ENCODE measurements at regions not wholly inside any gene's neighbourhood (a gene's known extent, or its start where the extent isn't known, plus 50 kb on each side); places are given as distances from the start of the nearest gene placed in this dataset.

GRCh38 chr15:47338771-47339170, 378.5 kb upstream of the SEMA6D start:
- TF ChIP-seq CTCF (IDR thresholded peaks at IDR 0.05; ENCODE audit: insufficient read depth, low read length, poor library complexity, severe bottlenecking) (no peak), EZH2phosphoT487 (conservative IDR thresholded peaks at IDR 0.05; ENCODE audit: low read length) (no peak)

Measured in SU-DHL-6 (cell line).